B cell (primary cell): ENCODE measurements at regions not wholly inside any gene's neighbourhood (a gene's known extent, or its start where the extent isn't known, plus 50 kb on each side); places are given as distances from the start of the nearest gene placed in this dataset.

Experiments used
- CTCF ChIP-seq: fragments of 200-600 bp; IDR thresholded peaks from one replicate; pipeline ENCODE4 v1.8.0; 2022; ENCODE audit warnings: antibody characterized with exemption, mild to moderate bottlenecking
- EZH2 ChIP-seq: IDR thresholded peaks from 2 replicates; pipeline ENCODE4 v1.6.1; 2012; ENCODE audit warnings: borderline replicate concordance, low read depth, mild to moderate bottlenecking, moderate library complexity, low read length; ENCODE audit not compliant: insufficient read depth, poor library complexity, severe bottlenecking

DNA sequence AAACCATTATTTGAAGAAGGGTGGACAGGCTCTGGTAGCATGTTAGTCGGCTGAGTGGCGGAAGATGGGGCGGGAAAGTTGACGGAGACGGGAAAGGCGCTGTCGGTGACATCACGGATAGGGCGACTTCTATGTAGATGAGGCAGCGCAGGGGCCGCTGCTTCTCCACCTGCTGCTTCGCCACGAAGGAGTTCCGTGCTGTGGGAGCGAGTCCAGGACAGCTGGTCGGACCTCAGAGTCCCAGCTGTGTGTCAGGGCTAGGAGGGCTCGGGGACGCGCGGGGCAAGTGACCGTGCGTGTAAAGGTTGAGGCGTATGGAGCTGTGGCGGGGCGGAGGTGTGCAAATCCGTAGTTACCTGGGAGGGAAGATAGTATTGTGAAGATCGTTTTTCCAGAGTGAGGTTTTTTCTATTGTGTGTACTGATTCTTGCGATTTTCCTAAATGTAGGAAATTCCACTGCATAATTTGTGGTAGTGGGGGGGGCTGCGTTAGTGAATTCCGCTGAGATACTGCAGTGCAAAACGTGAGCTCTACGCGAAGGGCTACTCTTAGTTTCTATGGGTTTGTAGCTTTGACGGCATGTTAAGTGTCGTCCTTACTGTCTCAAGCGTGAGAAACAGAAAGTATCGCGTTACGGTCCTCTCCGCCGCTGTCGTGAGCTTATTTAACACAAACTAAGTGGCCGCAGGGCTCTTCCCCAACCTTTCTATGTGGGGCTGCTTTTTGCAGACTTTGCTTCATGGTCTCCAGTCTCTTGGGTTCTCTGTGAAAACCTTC lies 111.2 kb upstream of the NBPF11 start:
- TF ChIP-seq EZH2 (no peak), CTCF (no peak)
